ENCODE measurements at regions not wholly inside any gene's neighbourhood (a gene's known extent, or its start where the extent isn't known, plus 50 kb on each side); places are given as distances from the start of the nearest gene placed in this dataset.

DNA sequence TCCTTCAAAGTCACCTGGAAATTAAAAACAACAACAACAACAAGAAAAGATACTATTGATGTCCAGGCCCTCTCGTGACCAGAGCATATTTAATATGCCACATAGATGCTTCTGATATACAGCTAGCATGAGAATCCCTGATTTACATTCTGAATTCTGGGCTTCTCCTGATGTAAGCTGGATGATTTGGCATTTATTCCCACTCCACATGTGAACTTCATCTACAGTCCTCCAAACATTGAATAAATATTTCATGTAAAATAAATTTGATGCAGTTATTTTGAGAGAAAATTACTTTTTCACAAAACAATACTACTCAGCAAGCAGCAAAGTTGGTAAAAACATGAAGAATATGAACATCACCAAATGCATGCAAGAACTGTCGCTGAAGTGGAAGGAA, 453.2 kb upstream of the SETBP1 start:
- no peaks in the 10 kb centered on the region for H4K20me1 ChIP-seq (ENCODE audit: control insufficient read depth, extremely low read depth, insufficient read depth, low read length)
- DNase-seq (ENCODE audit: low read depth in 2 of 2) = no peak
- TF ChIP-seq, protein P1, sequence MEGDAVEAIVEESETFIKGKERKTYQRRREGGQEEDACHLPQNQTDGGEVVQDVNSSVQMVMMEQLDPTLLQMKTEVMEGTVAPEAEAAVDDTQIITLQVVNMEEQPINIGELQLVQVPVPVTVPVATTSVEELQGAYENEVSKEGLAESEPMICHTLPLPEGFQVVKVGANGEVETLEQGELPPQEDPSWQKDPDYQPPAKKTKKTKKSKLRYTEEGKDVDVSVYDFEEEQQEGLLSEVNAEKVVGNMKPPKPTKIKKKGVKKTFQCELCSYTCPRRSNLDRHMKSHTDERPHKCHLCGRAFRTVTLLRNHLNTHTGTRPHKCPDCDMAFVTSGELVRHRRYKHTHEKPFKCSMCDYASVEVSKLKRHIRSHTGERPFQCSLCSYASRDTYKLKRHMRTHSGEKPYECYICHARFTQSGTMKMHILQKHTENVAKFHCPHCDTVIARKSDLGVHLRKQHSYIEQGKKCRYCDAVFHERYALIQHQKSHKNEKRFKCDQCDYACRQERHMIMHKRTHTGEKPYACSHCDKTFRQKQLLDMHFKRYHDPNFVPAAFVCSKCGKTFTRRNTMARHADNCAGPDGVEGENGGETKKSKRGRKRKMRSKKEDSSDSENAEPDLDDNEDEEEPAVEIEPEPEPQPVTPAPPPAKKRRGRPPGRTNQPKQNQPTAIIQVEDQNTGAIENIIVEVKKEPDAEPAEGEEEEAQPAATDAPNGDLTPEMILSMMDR (conservative IDR thresholded peaks at IDR 0.05 in 1 of 2, IDR thresholded peaks at IDR 0.05 in 1 of 2; ENCODE audit: low read depth in 1 of 2, low read length in 2 of 2) = no peak
- no peaks in the 10 kb centered on the region for H3K9me3 ChIP-seq (ENCODE audit: control insufficient read depth, insufficient read depth, low read depth, low read length)
- H3K4me3 ChIP-seq (replicated peaks in 1 of 4; ENCODE audit: control extremely low read depth in 1 of 4, insufficient read depth in 1 of 4, low read depth in 3 of 4, low read length in 4 of 4) = no peak overlapping the region
- H3K27ac ChIP-seq (ENCODE audit: insufficient read depth, low read length) = no peak overlapping the region
- H3K27me3 ChIP-seq (ENCODE audit: control insufficient read depth, insufficient read depth, low read length) = no peaks in the 10 kb centered on the region
- no peak overlapping the region for H3K4me2 ChIP-seq (ENCODE audit: extremely low read depth, insufficient read depth, low read length)
- no peaks in the 10 kb centered on the region for H3K36me3 ChIP-seq (ENCODE audit: control insufficient read depth, insufficient read depth, low read length)
- H3K9ac ChIP-seq (ENCODE audit: insufficient read depth, low read length) = no peak overlapping the region
- no peaks in the 10 kb centered on the region for H3K79me2 ChIP-seq (ENCODE audit: control insufficient read depth, insufficient read depth, low read length)
- H3K4me1 ChIP-seq (ENCODE audit: control insufficient read depth, extremely low read depth, insufficient read depth, low read length) = no peaks in the 10 kb centered on the region
- H2AFZ ChIP-seq (ENCODE audit: low read length) = no peak overlapping the region

DNA sequence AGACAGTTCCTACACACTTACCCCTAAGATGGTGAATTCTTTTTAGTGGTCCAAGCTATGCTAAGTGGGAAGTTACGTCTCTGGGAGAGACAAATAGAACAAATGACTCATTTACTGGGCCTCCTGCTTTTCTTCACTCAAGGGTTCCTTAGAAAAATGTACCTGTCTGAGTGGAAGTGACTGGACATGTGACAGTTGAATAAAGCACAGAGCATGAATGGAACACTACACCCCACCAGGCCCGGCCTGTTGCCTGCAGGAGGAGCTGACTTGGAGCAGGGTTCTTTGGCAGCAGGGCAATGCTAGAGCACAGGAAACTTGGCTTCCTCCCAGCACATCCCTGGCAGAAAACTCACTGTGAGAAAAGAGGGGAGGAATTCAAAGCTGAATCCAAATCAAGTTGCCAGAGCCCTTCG, 451.0 kb upstream of the SETBP1 start:
- TF ChIP-seq, protein P1 (conservative IDR thresholded peaks at IDR 0.05 in 1 of 2, IDR thresholded peaks at IDR 0.05 in 1 of 2; ENCODE audit: low read depth in 1 of 2, low read length in 2 of 2) = peak in 1 of 2 donors; percentile 7
- TF ChIP-seq EZH2 (IDR thresholded peaks at IDR 0.05; ENCODE audit: low read length, missing control alignments) = no peak
- Histone ChIP-seq H2AFZ (ENCODE audit: low read length) (no peak overlapping the region), H4K20me1 (ENCODE audit: control insufficient read depth, extremely low read depth, insufficient read depth, low read length) (no peaks in the 10 kb centered on the region)

DNA sequence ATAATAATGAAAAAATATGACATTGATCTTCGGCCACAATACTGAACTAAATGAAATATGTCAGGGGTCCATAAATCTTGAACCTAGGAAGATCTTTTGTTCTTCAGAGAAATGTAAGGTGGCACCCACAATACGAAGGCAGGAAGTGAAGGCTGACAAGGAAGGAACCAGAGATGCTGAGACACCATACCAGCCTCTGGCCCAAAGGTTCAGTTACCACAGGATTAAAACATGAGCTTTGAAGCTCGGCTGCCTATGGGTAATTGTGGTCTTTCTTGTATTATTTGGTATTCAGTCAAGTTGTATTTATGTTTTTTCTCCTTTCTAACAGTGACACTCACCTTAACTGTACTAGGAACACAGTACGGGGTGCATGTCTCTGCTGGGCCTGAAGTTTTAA, 448.8 kb upstream of the SETBP1 start:
- H3K36me3 ChIP-seq (ENCODE audit: control insufficient read depth, insufficient read depth, low read length) = no peaks in the 10 kb centered on the region
- no peak overlapping the region for H3K4me2 ChIP-seq (ENCODE audit: extremely low read depth, insufficient read depth, low read length)
- no peaks in the 10 kb centered on the region for H3K4me1 ChIP-seq (ENCODE audit: control insufficient read depth, extremely low read depth, insufficient read depth, low read length)
- no peaks in the 10 kb centered on the region for H3K79me2 ChIP-seq (ENCODE audit: control insufficient read depth, insufficient read depth, low read length)
- H3K27ac ChIP-seq (ENCODE audit: insufficient read depth, low read length) = no peak overlapping the region
- H3K4me3 ChIP-seq (replicated peaks in 1 of 4; ENCODE audit: control extremely low read depth in 1 of 4, insufficient read depth in 1 of 4, low read depth in 3 of 4, low read length in 4 of 4) = no peak overlapping the region
- no peak overlapping the region for H2AFZ ChIP-seq (ENCODE audit: low read length)
- H3K27me3 ChIP-seq (ENCODE audit: control insufficient read depth, insufficient read depth, low read length) = no peaks in the 10 kb centered on the region
- DNase-seq (ENCODE audit: low read depth in 2 of 2) = no peak
- H3K9ac ChIP-seq (ENCODE audit: insufficient read depth, low read length) = no peak overlapping the region
- TF ChIP-seq, protein P1 (conservative IDR thresholded peaks at IDR 0.05 in 1 of 2, IDR thresholded peaks at IDR 0.05 in 1 of 2; ENCODE audit: low read depth in 1 of 2, low read length in 2 of 2) = no peak
- no peak for TF ChIP-seq EZH2 (IDR thresholded peaks at IDR 0.05; ENCODE audit: low read length, missing control alignments)
- no peaks in the 10 kb centered on the region for H3K9me3 ChIP-seq (ENCODE audit: control insufficient read depth, insufficient read depth, low read depth, low read length)
- H4K20me1 ChIP-seq (ENCODE audit: control insufficient read depth, extremely low read depth, insufficient read depth, low read length) = no peaks in the 10 kb centered on the region

More for the DNA sequence above, 451.0 kb upstream of the SETBP1 start:
- no peak overlapping the region for H3K27ac ChIP-seq (ENCODE audit: insufficient read depth, low read length)
- no peaks in the 10 kb centered on the region for H3K79me2 ChIP-seq (ENCODE audit: control insufficient read depth, insufficient read depth, low read length)
- H3K4me3 ChIP-seq (replicated peaks in 1 of 4; ENCODE audit: control extremely low read depth in 1 of 4, insufficient read depth in 1 of 4, low read depth in 3 of 4, low read length in 4 of 4) = no peak overlapping the region
- no peak overlapping the region for H3K4me2 ChIP-seq (ENCODE audit: extremely low read depth, insufficient read depth, low read length)
- no peaks in the 10 kb centered on the region for H3K27me3 ChIP-seq (ENCODE audit: control insufficient read depth, insufficient read depth, low read length)
- no peaks in the 10 kb centered on the region for H3K36me3 ChIP-seq (ENCODE audit: control insufficient read depth, insufficient read depth, low read length)
- peak; percentile 73 to 75 for DNase-seq (ENCODE audit: low read depth in 2 of 2)
- no peak overlapping the region for H3K9ac ChIP-seq (ENCODE audit: insufficient read depth, low read length)
- H3K9me3 ChIP-seq (ENCODE audit: control insufficient read depth, insufficient read depth, low read depth, low read length) = no peaks in the 10 kb centered on the region
- no peaks in the 10 kb centered on the region for H3K4me1 ChIP-seq (ENCODE audit: control insufficient read depth, extremely low read depth, insufficient read depth, low read length)
